A673 (cell line): ENCODE measurements at regions not wholly inside any gene's neighbourhood (a gene's known extent, or its start where the extent isn't known, plus 50 kb on each side); places are given as distances from the start of the nearest gene placed in this dataset.

Experiments used
- BruUV-seq: library from RNA; stranded (reverse); fragments of 400-500 nt; replicated peaks from 2 replicates; lab custom pipeline; 2021; lab: Mats Ljungman, UMichigan
- CTCF ChIA-PET: fragments of 300-600 bp; sonication (Branson Sonifier 250); formaldehyde crosslinking; loops from one replicate; lab custom pipeline; 2022; ENCODE audit warnings: antibody characterized with exemption; lab: Charles Lee
- POLR2A ChIA-PET: fragments of 300-600 bp; sonication (Branson Sonifier 250); formaldehyde crosslinking; loops from one replicate; lab custom pipeline; 2022; ENCODE audit warnings: antibody characterized with exemption; ENCODE audit not compliant: low non-redundant PET; lab: Charles Lee
- DNase-seq: peaks from one replicate; pipeline ENCODE4 v3.0.0-alpha.2; 2015; ENCODE audit warnings: low spot score
- H3K27ac ChIP-seq: fragments of 200-600 bp; sonication (generic); 2 replicates; pipeline ENCODE4 v1.5.1; 2016; ENCODE audit warnings: mixed run types, low read depth, mild to moderate bottlenecking, mixed read lengths, antibody characterized with exemption, low read length; ENCODE audit not compliant: poor library complexity, severe bottlenecking
- H3K27me3 ChIP-seq: fragments of 200-600 bp; sonication (generic); replicated peaks from 2 replicates; pipeline ENCODE4 v1.6.1; 2017; ENCODE audit warnings: mixed run types, low read depth, mild to moderate bottlenecking, mixed read lengths, antibody characterized with exemption, low read length; ENCODE audit not compliant: insufficient read depth, poor library complexity
- H3K36me3 ChIP-seq: fragments of 200-600 bp; sonication (generic); 2 replicates; pipeline ENCODE4 v1.6.1; 2016; ENCODE audit warnings: mixed run types, mild to moderate bottlenecking, mixed read lengths, antibody characterized with exemption, low read length; ENCODE audit not compliant: insufficient read depth, poor library complexity, severe bottlenecking
- H3K4me1 ChIP-seq: fragments of 200-600 bp; sonication (generic); 2 replicates; pipeline ENCODE4 v1.6.1; 2017; ENCODE audit warnings: mixed run types, mild to moderate bottlenecking, mixed read lengths, antibody characterized with exemption, low read length; ENCODE audit not compliant: insufficient read depth, poor library complexity, severe bottlenecking
- H3K4me3 ChIP-seq: fragments of 200-600 bp; sonication (generic); 2 replicates; pipeline ENCODE4 v1.5.1; 2016; ENCODE audit warnings: low read depth, mixed run types, mild to moderate bottlenecking, mixed read lengths, low read length; ENCODE audit not compliant: poor library complexity, severe bottlenecking
- H3K9me3 ChIP-seq: fragments of 200-600 bp; sonication (generic); 2 replicates; pipeline ENCODE4 v1.6.1; 2016; ENCODE audit warnings: mixed run types, low read depth, mild to moderate bottlenecking, mixed read lengths, antibody characterized with exemption, low read length; ENCODE audit not compliant: poor library complexity, severe bottlenecking
- CTCF ChIP-seq: fragments of 300-800, 200-600 bp; sonication (generic); conservative IDR thresholded peaks from 2 replicates; pipeline ENCODE4 v1.5.1; 2017; ENCODE audit warnings: low read depth, mild to moderate bottlenecking, antibody characterized with exemption, low read length, moderate library complexity, mixed read lengths
- EZH2 ChIP-seq: fragments of 200-600 bp; sonication (generic); IDR thresholded peaks from 2 replicates; pipeline ENCODE4 v1.6.1; 2017; ENCODE audit warnings: borderline replicate concordance, low read depth, mild to moderate bottlenecking, mixed read lengths, antibody characterized with exemption, low read length; ENCODE audit not compliant: poor library complexity, severe bottlenecking
- intact Hi-C: fragments of 100-400 bp; cut with micrococcal nuclease; formaldehyde crosslinking; loops from one replicate; pipeline ENCODE4 v1.10.0; 2022; ENCODE audit not compliant: unreplicated experiment

GRCh38 chr18:65265761-65266160, 485.1 kb upstream of the CDH7 start:
- ChIA-PET POLR2A (no interaction called here), CTCF (no interaction called here)
- Histone ChIP-seq H3K27ac (no peak overlapping the region), H3K9me3 (no peaks in the 10 kb centered on the region), H3K4me3 (no peak overlapping the region), H3K36me3 (no peaks in the 10 kb centered on the region), H3K4me1 (no peaks in the 10 kb centered on the region), H3K27me3 (no peaks in the 10 kb centered on the region)
- no TSS peak for BruUV-seq
- intact Hi-C loops = no loop called here
- TF ChIP-seq CTCF (no peak), EZH2 (no peak)
- DNase-seq = no peak

GRCh38 chr18:65260030-65260429, 490.8 kb upstream of the CDH7 start:
- H3K27me3 ChIP-seq = no peaks in the 10 kb centered on the region
- no peak for TF ChIP-seq EZH2
- intact Hi-C loops = no loop called here
- no peaks in the 10 kb centered on the region for H3K36me3 ChIP-seq
- H3K9me3 ChIP-seq = no peaks in the 10 kb centered on the region
- CTCF ChIA-PET = no interaction called here
- H3K4me3 ChIP-seq = no peak overlapping the region
- no TSS peak for BruUV-seq
- H3K4me1 ChIP-seq = no peaks in the 10 kb centered on the region
- DNase-seq = no peak
- POLR2A ChIA-PET = no interaction called here
- no peak overlapping the region for H3K27ac ChIP-seq

- ChIA-PET CTCF (no interaction called here), POLR2A (no interaction called here)
- H3K36me3 ChIP-seq = no peaks in the 10 kb centered on the region
- no peak overlapping the region for H3K27ac ChIP-seq
- no peak for DNase-seq
- H3K27me3 ChIP-seq = no peaks in the 10 kb centered on the region
- H3K4me3 ChIP-seq = no peak overlapping the region
- intact Hi-C loops = no loop called here
- no peaks in the 10 kb centered on the region for H3K9me3 ChIP-seq
- H3K4me1 ChIP-seq = no peaks in the 10 kb centered on the region
- no TSS peak for BruUV-seq
- TF ChIP-seq CTCF (no peak), EZH2 (no peak)
Observed at GRCh38 chr18:65259403-65259802, 491.4 kb upstream of the CDH7 start.

GRCh38 chr18:65257149-65257548, 493.7 kb upstream of the CDH7 start:
- Histone ChIP-seq H3K36me3 (no peaks in the 10 kb centered on the region), H3K27ac (no peak overlapping the region), H3K27me3 (no peaks in the 10 kb centered on the region), H3K9me3 (no peaks in the 10 kb centered on the region), H3K4me3 (no peak overlapping the region), H3K4me1 (no peaks in the 10 kb centered on the region)
- POLR2A ChIA-PET = no interaction called here
- peak; percentile 4 for DNase-seq
- BruUV-seq = no TSS peak
- no peak for TF ChIP-seq CTCF
- TF ChIP-seq EZH2 = no peak
- intact Hi-C loops = no loop called here
- CTCF ChIA-PET = no interaction called here
